ENCODE measurements at regions not wholly inside any gene's neighbourhood (a gene's known extent, or its start where the extent isn't known, plus 50 kb on each side); places are given as distances from the start of the nearest gene placed in this dataset.
A peak's percentile ranks its signal among the peaks of the same experiment; 100 is the strongest.

- Mint-ChIP-seq H3K27ac (no peak overlapping the region), H3K4me1 (ENCODE audit: unreplicated experiment) (peaks cover 22% of the 10 kb centered on the region), H3K36me3 (no peaks in the 10 kb centered on the region), H3K27me3 (peaks cover 7% of the 10 kb centered on the region), H3K9me3 (peaks cover 12% of the 10 kb centered on the region), H3K4me3 (no peak overlapping the region)
- peak; percentile 66 for TF ChIP-seq CTCF (conservative IDR thresholded peaks at IDR 0.05)
- DNase-seq (ENCODE audit: extremely low spot score, unreplicated experiment): no peak
These were observed 95.1 kb downstream of the LLPH start for GRCh38 chr12:66035288-66035966.

- Mint-ChIP-seq H3K4me1 (ENCODE audit: unreplicated experiment) (peaks cover 22% of the 10 kb centered on the region), H3K27me3 (peaks cover 7% of the 10 kb centered on the region), H3K27ac (no peak overlapping the region), H3K4me3 (no peak overlapping the region), H3K36me3 (no peaks in the 10 kb centered on the region), H3K9me3 (peaks cover 12% of the 10 kb centered on the region)
- no peak for TF ChIP-seq CTCF (conservative IDR thresholded peaks at IDR 0.05)
- DNase-seq (ENCODE audit: extremely low spot score, unreplicated experiment): no peak
These were observed 97.4 kb downstream of the LLPH start for GRCh38 chr12:66033151-66033550.

GRCh38 chr12:66032739-66033138 lies 97.8 kb downstream of the LLPH start:
- peaks cover 7% of the 10 kb centered on the region for H3K27me3 Mint-ChIP-seq
- H3K27ac Mint-ChIP-seq: no peak overlapping the region
- no peaks in the 10 kb centered on the region for H3K36me3 Mint-ChIP-seq
- no peak for DNase-seq (ENCODE audit: extremely low spot score, unreplicated experiment)
- TF ChIP-seq CTCF (conservative IDR thresholded peaks at IDR 0.05): no peak
- H3K9me3 Mint-ChIP-seq: peaks cover 12% of the 10 kb centered on the region
- peaks cover 22% of the 10 kb centered on the region for H3K4me1 Mint-ChIP-seq (ENCODE audit: unreplicated experiment)
- no peak overlapping the region for H3K4me3 Mint-ChIP-seq

GRCh38 chr12:66030217-66030781 lies 100.3 kb downstream of the LLPH start:
- Mint-ChIP-seq H3K36me3 (no peaks in the 10 kb centered on the region), H3K27ac (no peak overlapping the region), H3K9me3 (peaks cover 3% of the 10 kb centered on the region), H3K4me1 (ENCODE audit: unreplicated experiment) (peaks cover 10% of the 10 kb centered on the region), H3K4me3 (no peak overlapping the region), H3K27me3 (peaks cover 7% of the 10 kb centered on the region)
- no peak for DNase-seq (ENCODE audit: extremely low spot score, unreplicated experiment)
- no peak for TF ChIP-seq CTCF (conservative IDR thresholded peaks at IDR 0.05)

- no peak for DNase-seq (ENCODE audit: extremely low spot score, unreplicated experiment)
- Mint-ChIP-seq H3K27ac (no peak overlapping the region), H3K27me3 (peaks cover 7% of the 10 kb centered on the region), H3K4me3 (no peak overlapping the region), H3K36me3 (no peaks in the 10 kb centered on the region), H3K9me3 (peaks cover 3% of the 10 kb centered on the region), H3K4me1 (ENCODE audit: unreplicated experiment) (peaks cover 10% of the 10 kb centered on the region)
- no peak for TF ChIP-seq CTCF (conservative IDR thresholded peaks at IDR 0.05)
These were observed 102.2 kb downstream of the LLPH start for GRCh38 chr12:66028390-66028789.
